Peyer's patch (tissue), 4 donors: ENCODE measurements at regions not wholly inside any gene's neighbourhood (a gene's known extent, or its start where the extent isn't known, plus 50 kb on each side); places are given as distances from the start of the nearest gene placed in this dataset.

Experiments
- CTCF ChIP-seq, 6 experiments: fragments of 450-650 bp in 4 of 6; fragments of 200-600 bp in 2 of 6; sonication (generic) in 1 of 6; IDR thresholded peaks; one replicate each; pipeline ENCODE4 v1.5.1; 2017 to 2019; ENCODE audit warnings: antibody characterized with exemption in 6 of 6, mild to moderate bottlenecking in 3 of 6, moderate library complexity in 1 of 6
- POLR2A ChIP-seq, 2 donors: fragments of 450-650 bp; IDR thresholded peaks; one replicate each; pipeline ENCODE4 v1.5.1; 2017; ENCODE audit warnings: antibody characterized with exemption in 2 of 2, mild to moderate bottlenecking in 2 of 2, moderate library complexity in 2 of 2

GRCh38 chr7:35530124-35531109, 164.5 kb downstream of the HERPUD2 start:
- TF ChIP-seq CTCF (IDR thresholded peaks at IDR 0.05) (no peak), POLR2A (IDR thresholded peaks at IDR 0.05) (no peak)
